Activated CD8-positive, alpha-beta memory T cell treated with anti-CD3 and anti-CD28 coated beads, Interleukin-2, amount 10 ng/mL, durations not matched to agents 7 days and 5 days (primary cell): ENCODE measurements at regions not wholly inside any gene's neighbourhood (a gene's known extent, or its start where the extent isn't known, plus 50 kb on each side); places are given as distances from the start of the nearest gene placed in this dataset.

Experiments used
- ATAC-seq: fragments of 150-1000 bp; cut with Tn5 transposase; one replicate; pipeline ENCODE4 v1.10.0; 2021; ENCODE audit warnings: moderate library complexity
- CTCF ChIA-PET: fragments of 350-600 bp; sonication (Branson Sonifier 250); formaldehyde crosslinking; loops from one replicate; lab custom pipeline; 2021; ENCODE audit warnings: antibody characterized with exemption; lab: Charles Lee
- DNase-seq: peaks from one replicate; pipeline ENCODE4 v3.0.0-alpha.2; 2020
- H3K27ac Mint-ChIP-seq: one replicate; pipeline ENCODE4 v1.8.0; 2021; ENCODE audit warnings: mild to moderate bottlenecking, mixed read lengths
- H3K27me3 Mint-ChIP-seq: one replicate; pipeline ENCODE4 v1.8.0; 2021; ENCODE audit warnings: mixed read lengths
- H3K36me3 Mint-ChIP-seq: one replicate; pipeline ENCODE4 v1.8.0; 2021; ENCODE audit warnings: mild to moderate bottlenecking, mixed read lengths
- H3K4me1 Mint-ChIP-seq: one replicate; pipeline ENCODE4 v1.8.0; 2021; ENCODE audit warnings: mixed read lengths
- H3K4me3 Mint-ChIP-seq: one replicate; pipeline ENCODE4 v1.8.0; 2021; ENCODE audit warnings: mild to moderate bottlenecking, moderate library complexity, mixed read lengths
- H3K9me3 Mint-ChIP-seq: one replicate; pipeline ENCODE4 v1.8.0; 2022; ENCODE audit warnings: low read depth, mixed read lengths

DNA sequence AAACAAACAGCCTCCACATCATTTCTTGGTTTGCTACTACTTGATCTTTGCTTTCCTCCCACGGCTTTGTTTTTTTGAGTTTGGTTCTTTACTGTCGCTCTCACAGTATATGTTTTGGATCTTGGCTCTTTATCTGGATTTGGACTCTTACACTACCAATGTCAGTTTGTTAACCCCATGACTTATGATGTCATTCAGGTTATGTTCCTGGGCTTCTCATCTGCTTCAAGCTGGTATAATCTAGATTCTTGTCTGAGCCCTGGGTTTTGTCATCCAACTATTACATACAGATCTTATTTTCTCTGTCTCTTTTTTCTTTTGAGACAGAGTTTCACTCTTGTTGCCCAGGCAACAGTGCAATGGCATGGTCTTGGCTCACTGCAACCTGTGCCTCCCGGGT is 482.9 kb upstream of the TEX13C start:
- H3K4me3 Mint-ChIP-seq: no peak overlapping the region
- no peak for DNase-seq
- H3K36me3 Mint-ChIP-seq: no peaks in the 10 kb centered on the region
- ATAC-seq: no peak
- H3K4me1 Mint-ChIP-seq: no peaks in the 10 kb centered on the region
- no peaks in the 10 kb centered on the region for H3K9me3 Mint-ChIP-seq
- H3K27ac Mint-ChIP-seq: no peak overlapping the region
- CTCF ChIA-PET: no interaction called here
- no peaks in the 10 kb centered on the region for H3K27me3 Mint-ChIP-seq

DNA sequence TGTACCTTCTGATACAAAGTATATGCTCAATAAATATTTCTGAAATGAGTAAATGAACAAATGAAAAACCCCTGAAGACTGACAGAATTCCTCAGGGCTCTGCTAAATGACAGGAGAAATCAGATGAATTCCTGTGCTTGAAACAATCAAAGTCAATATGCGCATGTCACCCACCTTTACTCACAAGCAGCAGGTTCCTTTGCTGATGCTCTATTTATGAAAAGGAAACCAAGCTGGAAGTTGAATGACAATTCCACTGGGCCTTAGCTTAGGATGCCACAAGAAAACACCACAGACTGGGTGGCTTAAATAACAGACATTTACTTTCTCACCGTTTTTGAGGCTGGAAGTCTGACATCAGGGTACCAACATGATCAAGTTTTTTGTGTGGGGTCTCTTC is 477.5 kb upstream of the TEX13C start:
- H3K27me3 Mint-ChIP-seq: no peaks in the 10 kb centered on the region
- H3K4me1 Mint-ChIP-seq: no peaks in the 10 kb centered on the region
- CTCF ChIA-PET: no interaction called here
- DNase-seq: no peak
- ATAC-seq: no peak
- no peak overlapping the region for H3K4me3 Mint-ChIP-seq
- no peaks in the 10 kb centered on the region for H3K36me3 Mint-ChIP-seq
- no peaks in the 10 kb centered on the region for H3K9me3 Mint-ChIP-seq
- H3K27ac Mint-ChIP-seq: no peak overlapping the region

DNA sequence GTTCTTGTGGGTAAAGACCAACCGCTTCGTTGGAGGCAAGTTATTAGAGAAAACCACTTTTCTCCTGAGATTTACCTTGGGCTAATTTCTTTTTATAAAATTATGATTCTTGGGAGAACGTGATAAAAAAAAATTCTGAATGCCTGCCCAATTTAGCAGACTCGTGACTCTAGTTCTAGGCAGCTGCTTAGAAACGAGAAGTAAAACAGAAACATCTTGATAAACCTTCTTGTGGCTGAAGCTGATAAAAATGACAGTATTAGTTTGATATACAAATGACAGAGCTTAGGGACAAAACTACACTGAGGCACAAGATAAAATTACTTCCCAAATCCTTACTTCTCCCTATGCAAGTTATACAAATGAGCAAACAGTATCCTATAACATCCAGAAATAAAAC is 458.9 kb upstream of the TEX13C start:
- ATAC-seq: no peak
- CTCF ChIA-PET: no interaction called here

DNA sequence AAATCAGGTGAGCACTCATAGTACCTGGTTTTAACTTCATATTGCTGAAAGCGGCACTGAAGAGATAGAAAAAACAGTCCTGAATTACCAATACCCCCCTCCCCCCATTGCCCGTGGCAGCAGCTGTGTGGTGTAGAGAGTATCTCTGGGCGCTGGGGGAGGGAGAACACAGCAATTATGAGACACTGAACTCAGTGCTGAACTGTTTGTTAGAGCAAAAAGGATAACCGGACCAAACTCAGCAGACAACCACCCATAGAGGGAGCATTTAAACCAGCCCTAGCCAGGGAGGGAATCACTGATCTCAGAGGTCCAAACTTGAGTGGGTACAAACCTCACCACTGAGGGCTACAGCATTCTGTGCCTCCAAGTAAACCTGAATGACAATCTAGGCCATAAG is 457.4 kb upstream of the TEX13C start:
- H3K27me3 Mint-ChIP-seq: no peaks in the 10 kb centered on the region
- H3K4me3 Mint-ChIP-seq: no peak overlapping the region
- no peak overlapping the region for H3K27ac Mint-ChIP-seq
- H3K4me1 Mint-ChIP-seq: no peaks in the 10 kb centered on the region
- H3K9me3 Mint-ChIP-seq: no peaks in the 10 kb centered on the region
- CTCF ChIA-PET: no interaction called here
- no peaks in the 10 kb centered on the region for H3K36me3 Mint-ChIP-seq
- DNase-seq (no peak), ATAC-seq (no peak)

More for the DNA sequence above, 458.9 kb upstream of the TEX13C start:
- no peaks in the 10 kb centered on the region for H3K27me3 Mint-ChIP-seq
- DNase-seq: no peak
- no peak overlapping the region for H3K4me3 Mint-ChIP-seq
- no peaks in the 10 kb centered on the region for H3K36me3 Mint-ChIP-seq
- no peaks in the 10 kb centered on the region for H3K4me1 Mint-ChIP-seq
- H3K27ac Mint-ChIP-seq: no peak overlapping the region
- H3K9me3 Mint-ChIP-seq: no peaks in the 10 kb centered on the region

DNA sequence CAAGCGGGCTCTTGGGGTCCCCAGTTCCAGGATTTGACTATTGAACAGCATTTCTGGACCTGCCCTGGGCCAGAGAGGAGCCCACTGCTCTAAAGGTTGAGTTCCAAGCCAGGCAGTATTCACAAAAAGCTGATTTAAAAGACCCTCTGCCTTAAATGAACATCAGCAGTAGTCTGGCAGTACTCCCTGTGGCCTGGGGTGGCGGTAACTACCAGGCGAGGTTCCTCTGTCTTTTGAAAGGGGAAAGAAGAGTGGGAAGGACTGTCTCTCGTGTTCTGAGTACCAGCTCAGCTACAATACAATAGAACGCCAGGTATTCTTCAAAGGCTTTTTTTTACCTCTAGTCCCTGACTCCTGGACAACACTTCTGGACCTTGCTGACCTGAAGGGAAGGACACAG is 456.4 kb upstream of the TEX13C start:
- no peak overlapping the region for H3K27ac Mint-ChIP-seq
- no peak overlapping the region for H3K4me3 Mint-ChIP-seq
- H3K27me3 Mint-ChIP-seq: no peaks in the 10 kb centered on the region
- no peaks in the 10 kb centered on the region for H3K36me3 Mint-ChIP-seq
- DNase-seq (no peak), ATAC-seq (no peak)
- CTCF ChIA-PET: no interaction called here
- H3K9me3 Mint-ChIP-seq: no peaks in the 10 kb centered on the region
- H3K4me1 Mint-ChIP-seq: no peaks in the 10 kb centered on the region

DNA sequence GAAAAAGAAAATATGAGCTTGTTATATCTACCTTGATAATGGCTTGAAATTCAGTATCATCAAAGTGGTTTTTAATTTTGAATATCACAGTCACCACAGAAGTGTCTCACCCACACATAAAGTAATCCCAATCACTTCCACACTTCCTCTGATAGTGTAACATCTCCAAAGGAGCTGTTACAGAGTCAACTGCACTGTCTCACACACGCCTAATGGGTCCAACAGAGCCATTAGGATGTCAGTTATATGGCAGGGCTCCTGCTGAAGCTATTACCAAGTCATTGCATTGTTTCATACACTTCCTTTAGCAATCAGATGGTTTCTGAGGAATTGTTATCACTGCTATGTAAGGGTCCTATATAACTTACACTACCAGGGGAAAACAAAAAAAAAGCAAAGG is 432.1 kb upstream of the TEX13C start:
- H3K36me3 Mint-ChIP-seq: no peaks in the 10 kb centered on the region
- CTCF ChIA-PET: no interaction called here
- no peaks in the 10 kb centered on the region for H3K27me3 Mint-ChIP-seq

DNA sequence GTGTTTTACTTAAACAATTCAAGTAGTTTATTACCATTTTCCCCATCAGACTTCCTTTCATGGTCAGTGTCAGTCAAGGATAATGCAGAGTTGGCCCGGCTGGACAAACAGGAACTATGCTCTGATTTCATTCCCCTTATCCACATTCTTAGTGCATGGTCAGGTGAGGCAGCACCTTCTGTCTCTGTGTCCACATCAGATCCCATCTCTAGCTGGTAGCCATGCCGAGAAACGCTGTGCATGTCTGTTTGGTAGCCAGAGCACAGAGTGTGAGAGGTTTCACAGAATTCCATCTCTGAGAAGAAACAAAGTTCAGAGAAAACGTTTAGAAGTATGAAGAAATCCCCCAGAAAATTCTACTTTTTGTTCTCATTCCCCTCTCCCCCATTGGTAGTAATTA is 423.7 kb upstream of the TEX13C start:
- Mint-ChIP-seq H3K27me3 (no peaks in the 10 kb centered on the region), H3K27ac (no peak overlapping the region), H3K9me3 (no peaks in the 10 kb centered on the region), H3K36me3 (no peaks in the 10 kb centered on the region), H3K4me1 (no peaks in the 10 kb centered on the region), H3K4me3 (no peak overlapping the region)
- CTCF ChIA-PET: no interaction called here
- ATAC-seq (no peak), DNase-seq (no peak)

More for the DNA sequence above, 432.1 kb upstream of the TEX13C start:
- Mint-ChIP-seq H3K4me3 (no peak overlapping the region), H3K9me3 (no peaks in the 10 kb centered on the region), H3K27ac (no peak overlapping the region), H3K4me1 (no peaks in the 10 kb centered on the region)
- no peak for DNase-seq
- ATAC-seq: no peak

DNA sequence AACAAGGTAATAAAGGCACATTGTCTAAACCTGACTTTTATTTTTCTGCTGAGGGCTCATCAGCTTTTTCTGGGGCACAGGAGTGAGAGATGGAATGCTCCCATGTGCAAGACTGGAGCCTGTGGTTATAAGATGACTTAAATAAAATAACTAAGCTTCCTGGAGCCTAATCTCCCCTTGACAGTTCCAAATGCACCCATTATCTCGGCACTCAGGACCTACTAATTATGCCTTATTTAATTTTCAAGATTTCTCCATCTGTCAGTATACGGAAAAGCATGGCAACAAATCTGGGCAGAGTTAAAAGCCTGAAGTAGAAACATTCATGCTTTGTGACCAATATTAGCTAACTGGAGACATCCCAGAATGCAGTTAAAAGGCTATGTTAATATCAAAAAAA is 416.7 kb upstream of the TEX13C start:
- H3K27ac Mint-ChIP-seq: no peak overlapping the region
- DNase-seq: no peak
- no peaks in the 10 kb centered on the region for H3K4me1 Mint-ChIP-seq
- CTCF ChIA-PET: no interaction called here
- H3K27me3 Mint-ChIP-seq: no peaks in the 10 kb centered on the region
- H3K4me3 Mint-ChIP-seq: no peak overlapping the region
- no peaks in the 10 kb centered on the region for H3K9me3 Mint-ChIP-seq
- H3K36me3 Mint-ChIP-seq: no peaks in the 10 kb centered on the region
- no peak for ATAC-seq

DNA sequence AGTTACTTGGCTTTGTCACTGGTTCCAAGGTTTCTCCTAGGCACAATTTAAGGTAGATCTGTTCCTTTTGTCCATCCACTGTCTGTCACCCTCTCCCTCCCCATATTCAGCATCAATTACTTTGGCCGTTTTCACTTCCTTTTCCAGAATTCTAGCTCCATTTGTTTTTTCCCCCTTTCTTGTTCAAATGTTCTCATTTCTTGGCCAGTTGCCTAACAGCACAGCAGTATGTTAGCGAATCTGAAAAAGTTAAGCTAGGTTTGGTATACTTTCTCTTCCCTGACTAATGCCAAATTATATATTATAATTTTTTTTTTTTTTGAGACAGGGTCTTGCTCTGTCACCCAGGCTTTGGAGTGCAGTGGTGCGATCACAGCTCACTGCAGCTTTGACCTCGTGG is 409.1 kb upstream of the TEX13C start:
- CTCF ChIA-PET: no interaction called here
- DNase-seq: no peak

DNA sequence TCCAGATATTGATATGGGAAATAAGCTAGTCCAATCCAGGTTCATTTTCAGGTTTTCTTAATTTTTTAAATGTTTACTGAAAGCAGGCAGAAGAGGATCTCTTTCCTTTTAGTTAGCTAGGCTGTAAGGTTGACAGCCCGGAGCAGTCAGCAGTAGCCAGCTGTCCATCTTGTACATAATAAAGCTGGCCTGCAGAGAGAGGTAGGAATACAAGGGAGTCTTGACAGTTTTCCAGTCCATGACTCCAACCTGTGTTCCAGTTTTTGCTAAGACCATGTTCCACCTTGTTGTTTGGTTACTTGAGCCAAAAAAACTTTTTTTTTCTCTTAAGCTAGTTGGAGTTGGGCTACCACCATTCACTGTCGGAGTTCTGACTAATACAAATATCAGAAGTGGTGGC is 402.7 kb upstream of the TEX13C start:
- CTCF ChIA-PET: no interaction called here
- H3K27me3 Mint-ChIP-seq: no peaks in the 10 kb centered on the region
- H3K27ac Mint-ChIP-seq: no peak overlapping the region
- H3K4me3 Mint-ChIP-seq: no peak overlapping the region
- no peaks in the 10 kb centered on the region for H3K36me3 Mint-ChIP-seq
- DNase-seq (no peak), ATAC-seq (no peak)
- no peaks in the 10 kb centered on the region for H3K9me3 Mint-ChIP-seq
- no peaks in the 10 kb centered on the region for H3K4me1 Mint-ChIP-seq

More for the DNA sequence above, 409.1 kb upstream of the TEX13C start:
- Mint-ChIP-seq H3K4me1 (no peaks in the 10 kb centered on the region), H3K27ac (no peak overlapping the region), H3K27me3 (no peaks in the 10 kb centered on the region), H3K9me3 (no peaks in the 10 kb centered on the region), H3K36me3 (no peaks in the 10 kb centered on the region), H3K4me3 (no peak overlapping the region)
- no peak for ATAC-seq

DNA sequence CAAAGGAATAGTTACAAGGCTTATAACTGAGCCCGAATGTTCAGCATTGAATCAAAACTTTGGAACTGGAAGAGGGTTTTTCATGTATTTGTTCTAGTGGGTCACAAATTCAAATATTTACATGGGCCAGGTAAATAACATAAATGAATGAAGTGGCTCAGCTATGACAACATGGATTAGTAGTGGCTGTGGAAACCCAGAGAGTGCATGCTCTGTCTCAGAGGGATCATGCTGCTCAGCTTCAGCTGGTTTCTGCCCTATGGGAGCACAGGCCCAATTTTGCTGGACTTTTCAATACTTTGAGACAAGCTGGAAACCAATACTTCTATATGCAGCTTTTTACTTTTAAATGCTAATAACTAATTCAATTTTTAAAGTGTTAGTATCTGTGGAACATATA is 394.0 kb upstream of the TEX13C start:
- H3K9me3 Mint-ChIP-seq: no peaks in the 10 kb centered on the region
- H3K4me1 Mint-ChIP-seq: no peaks in the 10 kb centered on the region
- no peaks in the 10 kb centered on the region for H3K36me3 Mint-ChIP-seq
- CTCF ChIA-PET: no interaction called here
- H3K27me3 Mint-ChIP-seq: peaks cover 2% of the 10 kb centered on the region
- DNase-seq: no peak
- no peak overlapping the region for H3K27ac Mint-ChIP-seq
- no peak overlapping the region for H3K4me3 Mint-ChIP-seq
- no peak for ATAC-seq

DNA sequence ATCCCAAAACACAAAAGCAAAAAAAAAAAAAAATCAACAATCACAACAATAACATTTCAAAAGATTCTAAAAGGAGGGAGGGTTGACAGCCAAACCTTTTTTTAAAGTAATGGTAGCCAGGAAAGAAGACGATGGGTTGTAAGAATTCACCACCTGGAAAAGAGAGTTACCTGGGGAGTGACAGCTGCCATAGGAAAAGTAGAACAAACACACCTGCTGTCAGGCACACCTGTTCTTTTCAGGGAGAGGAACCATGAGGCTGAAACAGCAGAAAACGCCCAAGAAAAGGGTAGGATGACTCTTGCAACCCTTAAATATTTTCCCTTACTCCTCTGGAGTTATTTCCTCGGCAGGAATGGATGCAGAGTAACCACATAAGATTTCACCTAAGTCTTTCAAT is 388.4 kb upstream of the TEX13C start:
- H3K9me3 Mint-ChIP-seq: no peaks in the 10 kb centered on the region
- H3K27me3 Mint-ChIP-seq: peaks cover 2% of the 10 kb centered on the region
- CTCF ChIA-PET: no interaction called here
- H3K36me3 Mint-ChIP-seq: no peaks in the 10 kb centered on the region
- H3K27ac Mint-ChIP-seq: no peak overlapping the region
- H3K4me1 Mint-ChIP-seq: no peaks in the 10 kb centered on the region
- ATAC-seq (no peak), DNase-seq (no peak)
- H3K4me3 Mint-ChIP-seq: no peak overlapping the region

DNA sequence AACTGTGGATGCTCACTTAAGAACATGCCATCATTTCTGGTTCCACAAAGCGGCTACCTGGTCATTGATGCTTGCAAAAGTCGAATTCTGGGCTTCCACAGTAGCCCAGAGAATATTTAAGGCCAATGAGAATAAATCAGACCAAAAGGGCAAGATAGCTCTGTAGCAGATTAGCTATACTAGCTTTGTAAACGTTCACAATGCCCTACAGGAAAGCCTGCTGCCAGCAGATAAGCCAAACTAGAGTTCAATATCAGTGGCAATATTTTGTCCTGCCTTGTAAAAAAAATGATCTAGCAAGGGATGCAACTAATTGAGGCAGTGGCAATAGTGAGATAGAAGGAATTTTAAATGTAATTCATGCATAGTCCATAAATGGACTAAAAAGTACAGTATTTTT is 387.7 kb upstream of the TEX13C start:
- Mint-ChIP-seq H3K27ac (no peak overlapping the region), H3K4me3 (no peak overlapping the region), H3K4me1 (no peaks in the 10 kb centered on the region), H3K27me3 (peaks cover 2% of the 10 kb centered on the region), H3K36me3 (no peaks in the 10 kb centered on the region), H3K9me3 (no peaks in the 10 kb centered on the region)
- CTCF ChIA-PET: no interaction called here
- DNase-seq: no peak
- ATAC-seq: no peak

DNA sequence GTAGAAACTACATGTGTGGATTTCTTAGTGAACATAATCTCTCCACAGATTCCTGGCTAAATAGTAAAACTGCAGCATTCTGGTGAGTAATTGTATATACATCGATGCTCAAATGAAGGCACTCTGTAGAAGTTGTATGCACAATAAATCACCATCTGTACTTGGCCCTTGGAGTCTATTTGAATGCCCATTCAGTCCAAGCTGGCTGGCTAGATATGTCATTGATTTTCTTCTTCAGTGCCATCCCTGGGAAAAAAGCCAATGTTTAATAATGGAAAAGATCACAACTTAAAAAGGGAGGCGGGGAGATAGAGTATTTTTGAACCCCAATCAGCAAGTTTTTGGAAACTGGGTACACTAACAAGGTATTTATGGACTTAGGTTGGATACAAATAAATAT is 381.0 kb upstream of the TEX13C start:
- CTCF ChIA-PET: no interaction called here
- Mint-ChIP-seq H3K9me3 (no peaks in the 10 kb centered on the region), H3K36me3 (no peaks in the 10 kb centered on the region), H3K27ac (no peak overlapping the region), H3K27me3 (no peaks in the 10 kb centered on the region), H3K4me3 (no peak overlapping the region), H3K4me1 (no peaks in the 10 kb centered on the region)
- ATAC-seq: no peak
- no peak for DNase-seq

DNA sequence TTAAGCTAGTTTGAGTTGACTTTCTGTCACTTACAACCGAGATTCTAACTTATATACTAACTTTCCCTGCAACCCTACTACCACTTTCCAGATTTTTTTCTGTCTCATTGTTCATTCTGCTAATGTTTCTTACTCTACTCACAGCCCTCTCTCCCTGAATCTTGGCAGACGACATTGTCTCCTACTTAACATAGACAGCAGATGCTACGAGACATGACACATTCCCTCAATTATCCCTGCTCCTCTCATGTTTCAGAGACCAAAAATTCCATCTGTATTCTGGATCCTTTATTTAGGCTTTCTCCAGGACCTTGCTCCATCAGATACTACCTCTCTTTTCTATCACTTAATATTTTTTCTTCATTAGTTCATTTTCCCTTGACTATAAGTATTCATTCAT is 379.1 kb upstream of the TEX13C start:
- H3K36me3 Mint-ChIP-seq: no peaks in the 10 kb centered on the region
- no peak for ATAC-seq

More for the DNA sequence above, 379.1 kb upstream of the TEX13C start:
- no peaks in the 10 kb centered on the region for H3K4me1 Mint-ChIP-seq
- DNase-seq: no peak
- H3K4me3 Mint-ChIP-seq: no peak overlapping the region
- CTCF ChIA-PET: no interaction called here
- no peak overlapping the region for H3K27ac Mint-ChIP-seq
- no peaks in the 10 kb centered on the region for H3K27me3 Mint-ChIP-seq
- no peaks in the 10 kb centered on the region for H3K9me3 Mint-ChIP-seq
